Activated T-helper 1 cell treated with anti-CD3 and anti-CD28 coated beads, Interleukin-12 subunit alpha, Interleukin-12 subunit beta, Interleukin-2, Interleukin-4 antibody, amounts not matched to agents 30 ng/mL and 10 ng/mL and 1 ng/mL, durations not matched to agents 14 hours and 24 hours and 36 hours (primary cell): ENCODE measurements at regions not wholly inside any gene's neighbourhood (a gene's known extent, or its start where the extent isn't known, plus 50 kb on each side); places are given as distances from the start of the nearest gene placed in this dataset.

Experiments used
- DNase-seq: peaks from one replicate; pipeline ENCODE4 v3.0.0; 2021; ENCODE audit warnings: low spot score
- H3K27ac Mint-ChIP-seq: one replicate; pipeline ENCODE4 v1.8.0; 2021; ENCODE audit warnings: mild to moderate bottlenecking, mixed read lengths
- H3K27me3 Mint-ChIP-seq: one replicate; pipeline ENCODE4 v1.8.0; 2022; ENCODE audit warnings: mild to moderate bottlenecking, moderate library complexity, mixed read lengths; ENCODE audit not compliant: insufficient read depth
- H3K36me3 Mint-ChIP-seq: one replicate; pipeline ENCODE4 v1.8.0; 2021; ENCODE audit warnings: low read depth, mixed read lengths
- H3K4me1 Mint-ChIP-seq: one replicate; pipeline ENCODE4 v1.8.0; 2021; ENCODE audit warnings: low read depth, mixed read lengths
- H3K4me3 Mint-ChIP-seq: one replicate; pipeline ENCODE4 v1.8.0; 2021; ENCODE audit warnings: mild to moderate bottlenecking, moderate library complexity, mixed read lengths
- H3K9me3 Mint-ChIP-seq: one replicate; pipeline ENCODE4 v1.8.0; 2021; ENCODE audit warnings: mixed read lengths
- intact Hi-C: fragments of 100-400 bp; cut with micrococcal nuclease; formaldehyde crosslinking; loops from one replicate; pipeline ENCODE4 v1.15.1; 2024

DNA sequence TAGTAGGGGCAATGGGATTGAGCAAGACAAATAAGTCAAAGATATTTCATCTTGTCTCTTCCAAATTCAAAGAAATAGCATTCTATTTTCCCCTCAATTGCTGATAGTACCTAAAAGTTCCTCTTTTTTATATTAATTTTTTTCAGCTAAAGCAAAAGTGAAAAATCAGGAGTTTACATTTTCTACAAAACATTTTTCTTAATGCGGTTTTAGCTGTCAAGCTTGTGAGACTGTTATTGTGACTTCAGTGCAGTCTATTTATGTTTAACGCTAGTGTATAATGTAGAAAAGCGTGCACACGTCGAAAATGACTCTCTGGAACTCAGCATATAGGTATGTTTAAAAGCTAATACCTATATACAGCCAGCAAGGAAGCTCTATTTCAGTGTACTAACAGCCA is 119.8 kb downstream of the BTBD3 start:
- Mint-ChIP-seq H3K36me3 (no peaks in the 10 kb centered on the region), H3K4me1 (no peaks in the 10 kb centered on the region), H3K9me3 (no peaks in the 10 kb centered on the region), H3K27ac (no peak overlapping the region), H3K4me3 (no peak overlapping the region), H3K27me3 (no peaks in the 10 kb centered on the region)
- intact Hi-C loops, result no loop called here
- DNase-seq, result no peak

DNA sequence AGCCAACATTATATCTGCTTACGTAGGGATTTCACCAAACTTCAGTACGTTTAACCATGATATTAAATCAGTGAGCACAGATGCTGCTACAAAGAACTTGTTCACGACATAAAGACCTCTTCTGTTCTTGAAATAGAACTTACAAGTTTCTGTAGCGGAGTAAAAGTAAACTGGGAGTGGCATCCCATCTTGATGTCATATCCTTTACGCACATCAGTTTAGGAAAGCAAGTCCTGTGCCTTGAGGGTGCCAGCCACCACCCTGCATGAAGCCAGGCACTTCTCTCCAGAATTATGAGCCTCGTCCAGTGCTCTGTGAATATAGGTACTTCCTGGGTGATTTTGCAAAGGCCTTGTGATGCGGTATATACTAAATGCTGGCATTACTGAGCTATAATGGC is 122.6 kb downstream of the BTBD3 start:
- Mint-ChIP-seq H3K27me3 (no peaks in the 10 kb centered on the region), H3K4me1 (no peaks in the 10 kb centered on the region), H3K9me3 (no peaks in the 10 kb centered on the region), H3K36me3 (no peaks in the 10 kb centered on the region), H3K27ac (no peak overlapping the region), H3K4me3 (no peak overlapping the region)
- intact Hi-C loops, result no loop called here
- no peak for DNase-seq

DNA sequence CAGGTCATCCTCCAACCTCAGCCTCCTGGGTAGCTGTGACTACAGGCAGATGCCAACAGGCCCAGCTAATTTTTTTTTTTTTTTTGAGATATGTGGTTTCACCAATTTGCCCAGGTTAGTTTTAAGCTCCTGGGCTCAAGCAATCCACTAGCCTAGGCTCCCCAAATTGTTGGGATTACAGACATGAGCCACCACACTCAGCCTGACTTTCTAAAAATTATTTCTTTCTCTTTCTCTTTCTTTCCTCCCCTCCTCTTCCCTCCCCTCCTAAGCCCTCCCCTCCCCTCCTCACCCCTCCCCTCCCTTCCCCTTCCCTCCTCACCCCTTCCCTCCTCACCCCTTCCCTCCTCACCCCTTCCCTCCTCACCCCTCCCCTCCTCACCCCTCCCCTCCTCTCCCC is 127.3 kb downstream of the BTBD3 start:
- no peak overlapping the region for H3K4me3 Mint-ChIP-seq
- H3K27me3 Mint-ChIP-seq, result no peaks in the 10 kb centered on the region
- H3K4me1 Mint-ChIP-seq, result no peaks in the 10 kb centered on the region
- DNase-seq, result no peak
- intact Hi-C loops, result no loop called here
- H3K27ac Mint-ChIP-seq, result no peak overlapping the region
- H3K9me3 Mint-ChIP-seq, result no peaks in the 10 kb centered on the region
- H3K36me3 Mint-ChIP-seq, result no peaks in the 10 kb centered on the region

DNA sequence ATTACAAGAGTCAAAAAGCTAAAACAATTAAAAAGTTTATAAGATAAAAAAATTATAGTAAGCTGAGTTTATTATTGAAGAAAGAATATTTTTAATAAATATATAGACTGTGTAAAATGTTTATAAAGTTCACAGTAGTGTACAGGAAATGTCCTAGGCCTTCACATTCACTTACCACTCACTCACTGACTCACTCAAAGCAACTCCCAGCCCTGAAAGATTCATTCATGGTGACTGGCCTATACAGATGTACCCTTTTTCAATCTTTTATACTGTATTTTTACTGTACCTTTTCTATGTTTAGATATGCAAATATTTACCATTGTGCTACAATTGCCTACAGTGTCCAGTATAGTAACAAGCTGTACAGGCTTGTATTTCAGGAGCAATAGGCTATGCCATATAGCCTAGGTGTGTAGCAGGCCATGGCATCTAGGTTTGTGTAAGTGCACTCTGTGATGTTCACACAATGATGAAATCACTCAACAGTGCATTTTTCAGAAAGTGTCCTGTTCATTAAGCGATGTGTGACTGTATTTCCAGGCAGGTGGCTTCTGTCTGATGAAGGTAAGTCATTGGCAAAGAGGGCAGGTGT is 130.2 kb downstream of the BTBD3 start:
- intact Hi-C loops, result no loop called here
- Mint-ChIP-seq H3K4me1 (no peaks in the 10 kb centered on the region), H3K9me3 (peaks cover 4% of the 10 kb centered on the region), H3K27me3 (no peaks in the 10 kb centered on the region), H3K27ac (no peak overlapping the region), H3K36me3 (no peaks in the 10 kb centered on the region), H3K4me3 (no peak overlapping the region)
- no peak for DNase-seq

DNA sequence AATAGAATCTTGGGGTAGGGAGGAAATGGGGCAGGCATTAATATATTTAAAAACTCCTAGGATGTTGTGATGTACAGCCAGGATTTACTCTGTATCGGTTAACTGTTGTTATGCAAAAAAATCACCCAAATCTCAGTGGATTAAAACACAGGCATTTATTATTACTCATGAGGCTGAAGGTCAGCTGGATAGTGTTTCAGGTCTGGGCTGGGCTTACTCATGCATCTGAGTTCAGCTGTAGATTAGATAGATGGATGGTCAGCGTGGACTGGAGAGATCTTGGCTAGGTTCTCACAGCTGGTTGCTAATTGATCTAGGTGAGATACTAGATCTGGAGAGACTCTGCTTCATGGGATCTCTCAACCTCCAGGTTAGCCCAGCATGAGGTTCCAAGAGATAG is 131.4 kb downstream of the BTBD3 start:
- Mint-ChIP-seq H3K4me3 (no peak overlapping the region), H3K27me3 (no peaks in the 10 kb centered on the region), H3K4me1 (no peaks in the 10 kb centered on the region), H3K36me3 (no peaks in the 10 kb centered on the region), H3K9me3 (peaks cover 4% of the 10 kb centered on the region), H3K27ac (no peak overlapping the region)
- intact Hi-C loops, result no loop called here
- no peak for DNase-seq

DNA sequence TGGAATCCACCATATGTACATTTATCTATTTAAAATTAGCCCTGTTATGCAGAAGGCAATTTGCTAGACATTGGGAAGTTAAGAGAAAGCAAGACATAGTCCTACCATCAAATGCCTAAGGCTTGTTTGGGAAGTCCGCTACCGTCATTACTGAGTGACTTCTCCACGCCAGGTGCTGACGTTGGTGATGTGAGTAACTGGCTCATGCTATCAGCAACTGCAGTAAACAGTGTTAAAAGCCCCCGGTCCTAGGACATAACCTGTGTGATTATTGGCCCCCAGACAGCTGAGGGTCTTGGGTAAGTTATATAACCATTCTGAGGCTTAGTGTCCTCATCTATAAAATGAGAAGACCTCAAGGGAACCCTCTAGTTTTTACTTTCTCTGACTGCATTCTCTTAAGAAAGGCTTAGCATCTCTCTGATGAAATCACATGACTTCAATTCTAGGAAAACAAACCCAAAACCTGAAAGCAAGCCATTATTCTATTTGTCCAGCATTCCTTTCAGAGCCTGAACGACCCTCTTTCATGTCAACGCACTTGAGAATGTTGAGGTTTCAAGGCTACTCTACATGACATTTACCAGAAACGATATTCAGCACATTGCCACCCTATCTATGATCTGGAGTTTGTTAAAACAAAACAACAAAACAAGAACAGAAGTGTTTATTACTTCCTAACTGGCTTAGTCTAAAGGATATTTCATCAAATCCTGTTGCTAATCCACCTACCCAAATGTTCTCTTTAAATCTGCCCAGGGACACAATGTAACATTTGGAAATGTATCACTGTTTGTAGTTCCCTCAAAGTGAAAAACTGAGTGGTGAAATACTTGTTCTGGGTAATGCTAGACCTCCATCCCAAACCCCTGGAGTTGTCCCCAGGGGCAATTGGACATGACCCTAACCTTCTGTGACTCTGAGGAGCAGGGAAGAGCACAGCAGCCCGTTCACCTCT is 133.8 kb downstream of the BTBD3 start:
- Mint-ChIP-seq H3K4me1 (no peaks in the 10 kb centered on the region), H3K27me3 (no peaks in the 10 kb centered on the region), H3K9me3 (peaks cover 4% of the 10 kb centered on the region), H3K27ac (no peak overlapping the region), H3K36me3 (no peaks in the 10 kb centered on the region), H3K4me3 (no peak overlapping the region)
- intact Hi-C loops, result no loop called here
- DNase-seq, result no peak

DNA sequence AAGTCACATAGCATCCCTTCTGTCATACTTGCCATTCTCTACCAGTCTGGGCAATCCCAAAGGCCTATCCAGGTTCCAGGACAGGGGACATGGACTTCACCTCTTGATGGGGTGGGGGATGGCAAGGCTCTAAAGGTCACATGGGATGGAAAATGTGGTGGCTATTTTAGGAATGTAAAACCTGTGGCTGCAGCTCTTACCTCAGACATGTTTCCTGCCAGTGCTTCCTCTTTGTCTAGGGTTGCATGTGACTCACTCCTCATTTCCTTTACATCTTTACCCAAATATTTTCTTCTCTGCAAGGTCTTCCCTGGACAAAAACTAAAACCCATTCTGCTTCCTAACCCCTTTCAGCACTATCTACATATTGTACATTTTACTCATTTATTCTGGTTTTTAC is 135.7 kb downstream of the BTBD3 start:
- intact Hi-C loops, result no loop called here
- Mint-ChIP-seq H3K4me3 (no peak overlapping the region), H3K9me3 (peaks cover 4% of the 10 kb centered on the region), H3K27ac (no peak overlapping the region), H3K36me3 (no peaks in the 10 kb centered on the region), H3K4me1 (no peaks in the 10 kb centered on the region), H3K27me3 (no peaks in the 10 kb centered on the region)
- no peak for DNase-seq

DNA sequence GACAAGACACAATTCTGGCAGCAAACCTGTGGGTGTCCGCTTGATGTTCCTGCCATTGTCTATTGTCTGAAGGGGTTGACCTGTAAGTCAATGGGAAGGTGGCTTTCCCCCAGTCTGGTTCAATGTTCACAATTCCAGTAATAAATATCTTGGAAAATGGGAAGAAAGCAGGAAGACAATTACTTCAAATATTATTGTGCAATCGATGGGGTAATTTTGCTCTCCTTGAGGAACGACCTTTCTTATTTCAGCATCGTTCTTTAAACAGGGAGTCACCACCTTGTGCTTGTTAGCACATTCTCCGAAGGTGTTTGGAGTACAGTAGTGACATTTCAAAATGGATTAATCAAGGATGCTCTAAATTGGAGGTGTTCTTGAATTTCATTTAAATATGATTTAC is 136.9 kb downstream of the BTBD3 start:
- Mint-ChIP-seq H3K4me3 (no peak overlapping the region), H3K27me3 (no peaks in the 10 kb centered on the region), H3K27ac (no peak overlapping the region), H3K9me3 (peaks cover 4% of the 10 kb centered on the region), H3K4me1 (no peaks in the 10 kb centered on the region), H3K36me3 (no peaks in the 10 kb centered on the region)
- intact Hi-C loops, result no loop called here
- no peak for DNase-seq

DNA sequence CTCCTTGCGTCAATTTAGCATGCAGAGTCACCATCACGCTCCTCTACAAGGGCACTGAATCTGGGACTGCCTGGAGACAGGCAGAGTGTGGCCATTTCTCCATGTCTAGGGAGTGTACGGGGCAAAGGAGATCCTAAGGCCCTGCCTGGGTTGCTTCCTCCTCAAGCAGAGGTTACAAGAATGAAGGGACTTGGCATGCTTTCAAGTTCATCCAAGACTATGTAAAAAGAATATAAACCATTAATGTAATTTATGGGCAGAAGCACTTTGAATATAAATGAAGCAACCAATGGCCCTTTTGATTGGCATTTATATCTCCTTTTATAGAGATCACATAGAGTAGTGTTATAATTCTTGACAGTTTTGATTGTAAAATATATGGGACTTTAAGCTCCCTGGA is 137.5 kb downstream of the BTBD3 start:
- no peaks in the 10 kb centered on the region for H3K4me1 Mint-ChIP-seq
- intact Hi-C loops, result no loop called here
- H3K4me3 Mint-ChIP-seq, result no peak overlapping the region
- peaks cover 4% of the 10 kb centered on the region for H3K9me3 Mint-ChIP-seq
- no peaks in the 10 kb centered on the region for H3K36me3 Mint-ChIP-seq
- no peak overlapping the region for H3K27ac Mint-ChIP-seq
- H3K27me3 Mint-ChIP-seq, result no peaks in the 10 kb centered on the region
- DNase-seq, result no peak

DNA sequence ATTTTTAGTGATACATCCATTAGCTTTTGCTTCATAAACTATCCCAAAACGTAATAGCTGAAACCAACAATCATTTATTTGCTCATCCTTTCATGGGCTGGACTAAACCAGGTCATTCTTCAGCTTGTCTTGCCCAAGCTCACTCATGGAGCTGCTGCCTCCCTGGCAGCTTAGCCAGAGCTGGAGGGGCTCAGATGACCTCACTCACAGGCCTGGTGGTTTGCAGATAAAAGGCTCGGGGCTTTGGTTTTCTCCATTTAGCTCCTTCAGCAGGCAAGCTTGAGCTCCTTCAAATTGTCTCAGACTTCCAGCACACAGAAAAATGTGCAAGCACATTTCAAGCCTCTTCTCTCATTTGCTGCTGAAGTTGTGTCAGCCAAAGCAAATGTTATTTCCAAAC is 139.1 kb downstream of the BTBD3 start:
- H3K4me1 Mint-ChIP-seq, result no peaks in the 10 kb centered on the region
- intact Hi-C loops, result no loop called here
- H3K27me3 Mint-ChIP-seq, result no peaks in the 10 kb centered on the region
- no peaks in the 10 kb centered on the region for H3K36me3 Mint-ChIP-seq
- H3K4me3 Mint-ChIP-seq, result no peak overlapping the region
- H3K9me3 Mint-ChIP-seq, result no peaks in the 10 kb centered on the region
- no peak overlapping the region for H3K27ac Mint-ChIP-seq
- no peak for DNase-seq

DNA sequence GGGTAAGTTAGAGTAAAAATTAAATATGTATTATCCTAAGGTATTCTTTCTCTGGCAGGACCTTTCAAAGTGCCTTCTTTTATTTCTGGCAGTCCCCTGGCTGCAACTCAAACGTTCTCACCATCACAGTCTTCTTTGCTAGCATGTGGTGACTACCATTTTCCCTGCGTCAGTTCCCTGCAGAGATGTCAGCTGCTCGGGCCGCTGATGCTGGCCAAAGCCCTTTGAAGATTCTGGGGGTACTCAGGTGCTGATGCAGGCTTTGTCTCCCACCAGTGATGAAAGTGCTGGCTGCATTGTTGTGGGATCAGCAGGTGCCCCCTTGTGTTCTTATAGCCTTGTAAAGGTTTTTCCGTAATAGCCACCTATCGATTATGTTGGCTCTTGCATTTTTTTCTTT is 140.1 kb downstream of the BTBD3 start:
- no peak for DNase-seq
- no peaks in the 10 kb centered on the region for H3K27me3 Mint-ChIP-seq
- H3K4me1 Mint-ChIP-seq, result no peaks in the 10 kb centered on the region

DNA sequence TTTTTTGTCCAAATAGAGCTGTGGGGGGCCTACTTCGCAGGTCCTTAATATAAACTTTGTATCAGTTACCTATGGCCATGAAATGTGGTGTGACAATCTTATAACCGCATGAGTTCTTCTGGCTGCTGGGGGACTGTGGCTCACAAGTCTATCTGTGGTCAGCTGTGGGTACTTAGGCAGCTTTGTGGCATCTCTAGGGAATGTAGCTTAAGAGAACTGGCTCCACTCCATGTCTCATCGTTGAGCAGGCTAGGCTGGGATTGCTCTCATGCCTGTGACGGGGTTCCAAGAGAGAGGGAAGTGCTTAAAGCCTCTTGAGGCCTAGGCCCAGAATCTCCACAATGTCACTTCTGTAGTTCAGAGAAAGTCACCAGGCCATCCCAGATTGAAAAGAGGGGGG is 140.5 kb downstream of the BTBD3 start:
- intact Hi-C loops, result no loop called here
- Mint-ChIP-seq H3K36me3 (no peaks in the 10 kb centered on the region), H3K4me3 (no peak overlapping the region), H3K4me1 (no peaks in the 10 kb centered on the region), H3K27me3 (no peaks in the 10 kb centered on the region), H3K27ac (no peak overlapping the region), H3K9me3 (no peaks in the 10 kb centered on the region)
- no peak for DNase-seq

More for the DNA sequence above, 140.1 kb downstream of the BTBD3 start:
- Mint-ChIP-seq H3K36me3 (no peaks in the 10 kb centered on the region), H3K9me3 (no peaks in the 10 kb centered on the region), H3K4me3 (no peak overlapping the region), H3K27ac (no peak overlapping the region)
- intact Hi-C loops, result no loop called here

DNA sequence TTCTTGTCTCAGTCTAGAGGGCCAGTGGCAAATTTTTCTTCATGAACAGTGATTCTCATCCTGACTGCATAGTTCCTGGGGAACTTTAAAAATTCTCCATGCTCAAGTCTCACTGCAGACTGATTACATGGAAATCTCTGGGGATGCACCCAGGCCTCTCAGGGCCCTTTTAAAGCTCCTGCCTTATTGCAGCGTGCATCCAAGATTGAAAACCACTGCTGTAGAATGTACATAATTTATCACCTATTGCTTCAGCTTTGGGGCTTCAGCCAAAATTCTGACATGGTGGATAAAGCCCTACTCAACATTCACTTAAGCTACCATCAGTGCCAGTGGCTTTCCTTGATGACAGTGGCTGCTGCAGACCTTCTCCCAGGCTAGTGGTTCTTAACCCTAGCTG is 143.8 kb downstream of the BTBD3 start:
- Mint-ChIP-seq H3K4me1 (no peaks in the 10 kb centered on the region), H3K9me3 (no peaks in the 10 kb centered on the region), H3K27ac (no peak overlapping the region), H3K27me3 (no peaks in the 10 kb centered on the region), H3K36me3 (no peaks in the 10 kb centered on the region), H3K4me3 (no peak overlapping the region)
- DNase-seq, result no peak
- intact Hi-C loops, result no loop called here
